Suprapubic skin (tissue), 4 donors: ENCODE measurements at regions not wholly inside any gene's neighbourhood (a gene's known extent, or its start where the extent isn't known, plus 50 kb on each side); places are given as distances from the start of the nearest gene placed in this dataset.
"Not testable (repeated sequence)": the region's sequence is repeated elsewhere in the genome, so short reads cannot be mapped to it uniquely, and the experiment has no call there.

ENCODE experiments used
- DNase-seq, 2 donors: peaks; one replicate each; pipeline ENCODE4 v3.0.0-alpha.2; 2019; ENCODE audit warnings: low spot score in 2 of 2
- H3K27ac ChIP-seq: fragments of 200-600 bp; sonication (generic); one replicate; pipeline ENCODE4 v1.5.1; 2019
- H3K27me3 ChIP-seq: fragments of 200-600 bp; sonication (generic); one replicate; pipeline ENCODE4 v1.5.1; 2019
- H3K36me3 ChIP-seq: fragments of 200-600 bp; sonication (generic); one replicate; pipeline ENCODE4 v1.5.1; 2019
- H3K4me1 ChIP-seq: fragments of 200-600 bp; sonication (generic); one replicate; pipeline ENCODE4 v1.5.1; 2019
- H3K4me3 ChIP-seq: fragments of 200-600 bp; sonication (generic); one replicate; pipeline ENCODE4 v1.5.1; 2019; ENCODE audit warnings: mild to moderate bottlenecking
- H3K9me3 ChIP-seq: fragments of 200-600 bp; sonication (generic); one replicate; pipeline ENCODE4 v1.5.1; 2019
- EP300 ChIP-seq: sonication (generic); formaldehyde crosslinking; IDR thresholded peaks from one replicate; pipeline ENCODE4 v1.6.1; 2017; ENCODE audit warnings: antibody characterized with exemption
- POLR2A ChIP-seq, 2 donors: fragments of 450-650 bp; IDR thresholded peaks; one replicate each; pipeline ENCODE4 v1.6.1; 2017; ENCODE audit warnings: antibody characterized with exemption in 2 of 2, mild to moderate bottlenecking in 2 of 2, moderate library complexity in 2 of 2
- POLR2AphosphoS5 ChIP-seq, 3 donors: sonication (generic); formaldehyde crosslinking; IDR thresholded peaks; one replicate each; pipeline ENCODE4 v1.6.1; 2017; ENCODE audit warnings: antibody characterized with exemption in 3 of 3
- WGBS: methylation state at CpG from one replicate; pipeline ENCODE4 v1.1.5; 2018; 5-methylcytosine and 5-hydroxymethylcytosine counted together
- TF ChIP-seq, protein P1 (sequence below), 2 donors: fragments of 200-600 bp in 1 of 2; fragments of 450-650 bp in 1 of 2; sonication (generic) in 1 of 2; IDR thresholded peaks; one replicate each; pipeline ENCODE4 v1.5.1; 2016 to 2019; ENCODE audit warnings: antibody characterized with exemption in 2 of 2, mild to moderate bottlenecking in 1 of 2, moderate library complexity in 1 of 2

DNA sequence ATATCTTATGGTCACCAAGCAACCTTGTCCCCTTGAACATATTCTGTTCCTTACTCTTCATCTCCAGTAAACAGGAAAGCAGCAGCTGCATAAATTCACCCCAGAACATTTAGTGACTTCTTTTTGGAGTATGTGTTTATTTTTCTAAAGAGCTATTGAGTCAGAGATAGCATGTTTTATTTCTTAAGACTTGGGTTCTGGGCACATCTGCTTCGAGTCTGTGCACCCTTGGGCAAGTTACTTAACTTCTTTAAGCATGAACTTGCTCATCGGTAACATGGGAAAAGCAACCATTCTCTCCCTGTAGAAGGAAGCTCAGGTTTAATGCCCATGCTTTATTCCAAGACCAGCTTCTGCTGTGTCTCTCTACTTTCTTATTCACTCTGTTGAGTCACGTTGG lies 309.3 kb upstream of the MEX3C start:
- no peaks in the 10 kb centered on the region for H3K27me3 ChIP-seq
- TF ChIP-seq POLR2A (IDR thresholded peaks at IDR 0.05), result no peak
- no peak for TF ChIP-seq POLR2AphosphoS5 (IDR thresholded peaks at IDR 0.05)
- TF ChIP-seq, protein P1, sequence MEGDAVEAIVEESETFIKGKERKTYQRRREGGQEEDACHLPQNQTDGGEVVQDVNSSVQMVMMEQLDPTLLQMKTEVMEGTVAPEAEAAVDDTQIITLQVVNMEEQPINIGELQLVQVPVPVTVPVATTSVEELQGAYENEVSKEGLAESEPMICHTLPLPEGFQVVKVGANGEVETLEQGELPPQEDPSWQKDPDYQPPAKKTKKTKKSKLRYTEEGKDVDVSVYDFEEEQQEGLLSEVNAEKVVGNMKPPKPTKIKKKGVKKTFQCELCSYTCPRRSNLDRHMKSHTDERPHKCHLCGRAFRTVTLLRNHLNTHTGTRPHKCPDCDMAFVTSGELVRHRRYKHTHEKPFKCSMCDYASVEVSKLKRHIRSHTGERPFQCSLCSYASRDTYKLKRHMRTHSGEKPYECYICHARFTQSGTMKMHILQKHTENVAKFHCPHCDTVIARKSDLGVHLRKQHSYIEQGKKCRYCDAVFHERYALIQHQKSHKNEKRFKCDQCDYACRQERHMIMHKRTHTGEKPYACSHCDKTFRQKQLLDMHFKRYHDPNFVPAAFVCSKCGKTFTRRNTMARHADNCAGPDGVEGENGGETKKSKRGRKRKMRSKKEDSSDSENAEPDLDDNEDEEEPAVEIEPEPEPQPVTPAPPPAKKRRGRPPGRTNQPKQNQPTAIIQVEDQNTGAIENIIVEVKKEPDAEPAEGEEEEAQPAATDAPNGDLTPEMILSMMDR (IDR thresholded peaks at IDR 0.05), result no peak
- H3K4me3 ChIP-seq, result no peak overlapping the region
- peaks cover 2% of the 10 kb centered on the region for H3K9me3 ChIP-seq
- no peak overlapping the region for H3K27ac ChIP-seq
- no peaks in the 10 kb centered on the region for H3K36me3 ChIP-seq
- DNase-seq, result no peak
- H3K4me1 ChIP-seq, result no peaks in the 10 kb centered on the region
- WGBS, result 67% methylated on average over 3 of the region's 3 CpGs

DNA sequence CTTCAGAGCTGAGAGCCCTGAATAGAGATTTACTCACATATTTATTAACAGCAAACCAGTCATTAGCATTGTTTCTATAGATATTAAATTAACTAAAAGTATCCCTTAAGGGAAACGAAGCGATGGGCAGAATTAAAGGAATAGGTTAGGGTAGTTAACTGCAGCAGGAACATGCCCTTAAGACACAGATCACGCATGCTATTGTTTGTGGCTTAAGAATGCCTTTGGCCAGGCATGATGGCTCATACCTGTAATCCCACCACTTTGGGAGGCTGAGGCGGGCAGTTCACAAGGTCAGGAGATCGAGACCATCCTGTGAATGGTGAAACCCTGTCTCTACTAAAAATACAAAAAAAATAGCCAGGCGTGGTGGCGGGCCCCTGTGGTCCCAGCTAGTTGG lies 310.9 kb upstream of the MEX3C start:
- H3K4me3 ChIP-seq, H3K27me3 ChIP-seq, H3K27ac ChIP-seq, H3K36me3 ChIP-seq, DNase-seq, H3K4me1 ChIP-seq, H3K9me3 ChIP-seq: not testable (repeated sequence)
- 90% methylated on average over 7 of the region's 7 CpGs for WGBS

DNA sequence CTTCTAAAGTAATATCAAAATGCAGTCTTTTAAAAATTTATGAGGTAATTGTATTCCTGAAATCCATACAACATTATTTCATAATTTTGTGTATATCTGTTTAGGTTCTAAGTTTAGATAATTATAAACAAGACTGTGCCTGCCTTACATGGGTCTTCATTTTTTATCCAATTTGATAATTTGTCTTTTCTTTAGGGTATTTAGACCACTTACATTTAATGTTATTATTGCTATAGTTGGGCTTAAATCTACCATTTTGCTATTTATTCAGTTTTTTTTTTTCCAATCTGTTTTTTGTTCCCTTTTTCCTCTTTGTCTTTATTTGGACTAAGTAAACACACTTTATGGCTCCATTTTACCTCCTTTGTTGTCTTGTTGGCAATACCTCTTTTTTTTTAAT lies 312.5 kb upstream of the MEX3C start:
- Histone ChIP-seq H3K27ac (no peak overlapping the region), H3K9me3 (peaks cover 2% of the 10 kb centered on the region), H3K4me1 (no peaks in the 10 kb centered on the region), H3K27me3 (no peaks in the 10 kb centered on the region), H3K36me3 (no peaks in the 10 kb centered on the region), H3K4me3 (no peak overlapping the region)
- no peak for DNase-seq
- TF ChIP-seq POLR2A (IDR thresholded peaks at IDR 0.05) (no peak), EP300 (no peak), POLR2AphosphoS5 (IDR thresholded peaks at IDR 0.05) (no peak)
- TF ChIP-seq, protein P1 (IDR thresholded peaks at IDR 0.05), result no peak

DNA sequence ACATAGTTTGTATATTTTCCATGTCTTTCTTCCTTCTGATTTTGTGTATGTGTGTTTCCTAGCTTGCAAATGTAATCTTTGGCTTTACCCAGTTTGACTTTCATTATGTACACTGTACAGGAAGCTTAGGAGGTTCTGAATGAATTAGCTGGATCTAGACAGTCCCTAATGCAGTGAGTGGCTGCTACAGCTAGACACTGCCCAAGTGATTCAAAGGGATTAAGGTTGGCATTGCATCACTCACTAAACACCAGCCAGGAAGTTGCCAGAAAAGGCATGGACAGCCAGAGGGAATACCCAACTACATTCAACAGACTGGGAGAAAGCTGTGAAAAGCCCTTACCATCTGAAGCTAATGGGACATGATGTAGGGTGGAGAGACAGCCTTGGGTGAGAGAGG lies 316.0 kb upstream of the MEX3C start:
- H3K27ac ChIP-seq, result no peak overlapping the region
- H3K4me3 ChIP-seq, result no peak overlapping the region
- H3K36me3 ChIP-seq, result no peaks in the 10 kb centered on the region
- H3K27me3 ChIP-seq, result no peaks in the 10 kb centered on the region
- no peak for DNase-seq
- no peaks in the 10 kb centered on the region for H3K9me3 ChIP-seq
- H3K4me1 ChIP-seq, result no peaks in the 10 kb centered on the region
- TF ChIP-seq POLR2AphosphoS5 (IDR thresholded peaks at IDR 0.05) (no peak), POLR2A (IDR thresholded peaks at IDR 0.05) (no peak)

DNA sequence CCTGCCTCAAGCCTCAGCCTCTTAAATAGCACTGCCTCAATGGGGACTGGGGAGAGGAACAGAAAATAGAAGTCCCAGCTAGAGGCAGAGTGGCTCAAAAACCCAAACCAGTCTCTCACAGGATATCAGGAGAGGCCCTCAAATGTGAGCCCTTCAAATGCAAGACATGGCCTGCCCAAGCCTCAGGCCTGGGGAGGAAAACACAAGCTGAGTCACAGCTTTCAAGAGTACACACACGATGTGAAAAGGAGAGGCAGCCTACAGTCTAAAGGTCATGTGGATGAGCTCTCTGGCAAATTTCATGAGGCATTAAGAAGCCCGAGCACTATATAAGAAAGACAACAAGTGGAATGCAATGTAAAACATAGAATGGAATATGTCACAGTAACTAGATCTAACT lies 316.6 kb upstream of the MEX3C start:
- no peak for TF ChIP-seq POLR2A (IDR thresholded peaks at IDR 0.05)
- TF ChIP-seq EP300, result no peak
- TF ChIP-seq POLR2AphosphoS5 (IDR thresholded peaks at IDR 0.05), result no peak
- TF ChIP-seq, protein P1 (IDR thresholded peaks at IDR 0.05), result no peak
- no peak for DNase-seq
- WGBS, result 66% methylated on average over 2 of the region's 2 CpGs
- no peak overlapping the region for H3K4me3 ChIP-seq
- no peaks in the 10 kb centered on the region for H3K27me3 ChIP-seq
- no peak overlapping the region for H3K27ac ChIP-seq
- no peaks in the 10 kb centered on the region for H3K9me3 ChIP-seq
- H3K36me3 ChIP-seq, result no peaks in the 10 kb centered on the region
- H3K4me1 ChIP-seq, result no peaks in the 10 kb centered on the region

DNA sequence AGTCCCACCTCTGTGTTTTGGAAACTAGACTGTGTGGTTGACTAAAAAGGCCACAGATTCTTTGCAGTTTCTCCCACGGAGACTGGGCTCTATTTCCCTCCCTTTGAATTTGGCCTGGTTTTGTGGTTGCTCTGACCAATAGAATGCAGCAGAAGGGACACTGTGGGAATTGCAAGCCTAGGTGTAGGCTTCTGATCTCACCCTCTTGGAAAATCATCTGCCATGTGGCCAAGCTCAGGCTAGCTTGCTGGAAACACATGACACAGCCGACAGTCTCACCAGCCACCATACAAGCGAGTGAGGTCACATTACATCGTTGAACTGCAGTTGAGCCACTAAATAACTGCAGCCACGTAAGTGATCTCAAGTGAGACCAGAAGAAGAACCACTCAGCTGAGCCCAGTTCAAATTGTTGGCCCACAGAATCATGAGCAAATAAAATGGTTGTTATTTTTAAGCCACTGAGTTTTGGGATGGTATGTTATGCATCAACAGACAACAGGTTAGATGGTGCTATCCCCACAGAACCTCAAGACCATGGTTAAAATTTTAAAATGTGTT lies 319.1 kb upstream of the MEX3C start:
- 86% methylated on average over 5 of the region's 5 CpGs for WGBS
- TF ChIP-seq, protein P1 (IDR thresholded peaks at IDR 0.05), result no peak
- no peak for TF ChIP-seq POLR2A (IDR thresholded peaks at IDR 0.05)
- TF ChIP-seq POLR2AphosphoS5 (IDR thresholded peaks at IDR 0.05), result no peak
- no peak for TF ChIP-seq EP300

More for the DNA sequence above, 319.1 kb upstream of the MEX3C start:
- Histone ChIP-seq H3K27me3 (no peaks in the 10 kb centered on the region), H3K36me3 (no peaks in the 10 kb centered on the region), H3K4me3 (no peak overlapping the region), H3K27ac (no peak overlapping the region), H3K4me1 (peaks cover 4% of the 10 kb centered on the region), H3K9me3 (no peaks in the 10 kb centered on the region)
- no peak for DNase-seq
